H9 (cell line): ENCODE measurements at regions not wholly inside any gene's neighbourhood (a gene's known extent, or its start where the extent isn't known, plus 50 kb on each side); places are given as distances from the start of the nearest gene placed in this dataset.

ENCODE experiments used
- DNase-seq: peaks from one replicate; pipeline ENCODE4 v3.0.0-alpha.2; 2017
- H2AFZ ChIP-seq: one replicate; pipeline ENCODE4 v1.6.1; 2013; ENCODE audit warnings: mild to moderate bottlenecking, low read length, control low read depth, moderate library complexity
- H2AK5ac ChIP-seq: 2 replicates; pipeline ENCODE4 v1.6.1; 2013; ENCODE audit warnings: low read length, control low read depth, mixed read lengths; ENCODE audit not compliant: insufficient read length
- H2BK120ac ChIP-seq: one replicate; pipeline ENCODE4 v1.6.1; 2013; ENCODE audit warnings: low read depth, mild to moderate bottlenecking, low read length, control low read depth, inconsistent platforms; ENCODE audit not compliant: poor library complexity, severe bottlenecking
- H2BK12ac ChIP-seq: 2 replicates; pipeline ENCODE4 v1.6.1; 2013; ENCODE audit warnings: low read length, control low read depth, mixed read lengths, low read depth; ENCODE audit not compliant: insufficient read length
- H2BK15ac ChIP-seq: 2 replicates; pipeline ENCODE4 v1.6.1; 2013; ENCODE audit warnings: low read depth, low read length, control low read depth
- H2BK20ac ChIP-seq: one replicate; pipeline ENCODE4 v1.6.1; 2013; ENCODE audit warnings: low read depth, mild to moderate bottlenecking, low read length, control low read depth, inconsistent platforms; ENCODE audit not compliant: poor library complexity, severe bottlenecking
- H2BK5ac ChIP-seq: 2 replicates; pipeline ENCODE4 v1.6.1; 2013; ENCODE audit warnings: low read length, control low read depth, mixed read lengths; ENCODE audit not compliant: insufficient read length
- H3K14ac ChIP-seq: 2 replicates; pipeline ENCODE4 v1.6.1; 2013; ENCODE audit warnings: low read length, control low read depth; ENCODE audit not compliant: insufficient read depth
- H3K18ac ChIP-seq: 2 replicates; pipeline ENCODE4 v1.6.1; 2013; ENCODE audit warnings: low read depth, mild to moderate bottlenecking, mixed read lengths, low read length, control low read depth; ENCODE audit not compliant: insufficient read length
- H3K23ac ChIP-seq: 2 replicates; pipeline ENCODE4 v1.6.1; 2013; ENCODE audit warnings: low read length, control low read depth, mixed read lengths, low read depth; ENCODE audit not compliant: insufficient read length
- H3K23me2 ChIP-seq: 2 replicates; pipeline ENCODE4 v1.6.1; 2013; ENCODE audit warnings: low read depth, mild to moderate bottlenecking, mixed read lengths, low read length, control low read depth; ENCODE audit not compliant: insufficient read length, poor library complexity, severe bottlenecking
- H3K27ac ChIP-seq: 2 replicates; pipeline ENCODE4 v1.5.1; 2013; ENCODE audit warnings: low read length, control low read depth, mixed read lengths, low read depth; ENCODE audit not compliant: insufficient read length
- H3K27me3 ChIP-seq: 2 replicates; pipeline ENCODE4 v1.6.1; 2013; ENCODE audit warnings: low read length, control low read depth, inconsistent platforms; ENCODE audit not compliant: insufficient read depth
- H3K4ac ChIP-seq: 2 replicates; pipeline ENCODE4 v1.6.1; 2013; ENCODE audit warnings: low read depth, mild to moderate bottlenecking, control low read depth, inconsistent platforms, low read length, moderate library complexity
- H3K4me1 ChIP-seq: 2 replicates; pipeline ENCODE4 v1.6.1; 2013; ENCODE audit warnings: low read length, control low read depth, inconsistent platforms; ENCODE audit not compliant: insufficient read depth
- H3K4me2 ChIP-seq: 2 replicates; pipeline ENCODE4 v1.6.1; 2013; ENCODE audit warnings: low read length, control low read depth, mixed read lengths; ENCODE audit not compliant: insufficient read length, insufficient read depth
- H3K56ac ChIP-seq: 2 replicates; pipeline ENCODE4 v1.6.1; 2013; ENCODE audit warnings: low read depth, mild to moderate bottlenecking, mixed read lengths, low read length, control low read depth; ENCODE audit not compliant: insufficient read length
- H3K79me1 ChIP-seq: 2 replicates; pipeline ENCODE4 v1.6.1; 2013; ENCODE audit warnings: low read depth, mild to moderate bottlenecking, moderate library complexity, low read length, control low read depth, inconsistent platforms; ENCODE audit not compliant: insufficient read depth, poor library complexity, severe bottlenecking
- H3K79me2 ChIP-seq: 2 replicates; pipeline ENCODE4 v1.6.1; 2013; ENCODE audit warnings: low read length, control low read depth, inconsistent platforms; ENCODE audit not compliant: insufficient read depth
- H3K9ac ChIP-seq: 2 replicates; pipeline ENCODE4 v1.6.1; 2013; ENCODE audit warnings: low read length, control low read depth, mixed read lengths; ENCODE audit not compliant: insufficient read length; ENCODE audit errors: extremely low read depth
- H3K9me3 ChIP-seq: one replicate; pipeline ENCODE4 v1.6.1; 2013; ENCODE audit warnings: low read depth, low read length, inconsistent platforms; ENCODE audit not compliant: control insufficient read depth
- H3T11ph ChIP-seq: one replicate; pipeline ENCODE4 v1.6.1; 2013; ENCODE audit warnings: mild to moderate bottlenecking, low read length, control low read depth, inconsistent platforms
- H4K20me1 ChIP-seq: one replicate; pipeline ENCODE4 v1.6.1; 2013; ENCODE audit not compliant: control insufficient read depth, insufficient read length, insufficient read depth
- H4K5ac ChIP-seq: 2 replicates; pipeline ENCODE4 v1.6.1; 2013; ENCODE audit warnings: low read depth, mild to moderate bottlenecking, mixed read lengths, low read length, control low read depth; ENCODE audit not compliant: insufficient read length
- H4K8ac ChIP-seq: replicated peaks from 2 replicates; pipeline ENCODE4 v1.6.1; 2013; ENCODE audit warnings: low read length, control low read depth, mixed read lengths, low read depth; ENCODE audit not compliant: insufficient read length
- H4K91ac ChIP-seq: 2 replicates; pipeline ENCODE4 v1.6.1; 2013; ENCODE audit warnings: low read depth, mild to moderate bottlenecking, moderate library complexity, mixed read lengths, low read length, control low read depth; ENCODE audit not compliant: insufficient read length
- H3K27ac Mint-ChIP-seq, 3 experiments: 2 replicates in 2 of 3; 3 replicates in 1 of 3; pipeline ENCODE4 v1.8.0; 2020 to 2021; ENCODE audit warnings: mixed read lengths in 3 of 3, mild to moderate bottlenecking in 1 of 3, moderate library complexity in 1 of 3
- H3K27me3 Mint-ChIP-seq: 2 replicates; pipeline ENCODE4 v1.8.0; 2021; ENCODE audit warnings: low read depth, mild to moderate bottlenecking, moderate library complexity, mixed read lengths
- H3K36me3 Mint-ChIP-seq, 3 experiments: 2 replicates in 2 of 3; 3 replicates in 1 of 3; pipeline ENCODE4 v1.8.0; 2020 to 2021; ENCODE audit warnings: low read depth in 3 of 3, mixed read lengths in 3 of 3; ENCODE audit not compliant: insufficient read depth in 1 of 3
- H3K4me1 Mint-ChIP-seq, 2 experiments: 2 replicates each; pipeline ENCODE4 v1.8.0; 2020; ENCODE audit warnings: mixed read lengths in 2 of 2
- H3K4me3 Mint-ChIP-seq, 2 experiments: 2 replicates in 1 of 2; 3 replicates in 1 of 2; pipeline ENCODE4 v1.8.0; 2020 to 2021; ENCODE audit warnings: mild to moderate bottlenecking in 2 of 2, mixed read lengths in 2 of 2, moderate library complexity in 1 of 2
- H3K9me3 Mint-ChIP-seq, 2 experiments: 2 replicates in 1 of 2; 3 replicates in 1 of 2; pipeline ENCODE4 v1.8.0; 2020; ENCODE audit warnings: mild to moderate bottlenecking in 2 of 2, mixed read lengths in 2 of 2, moderate library complexity in 1 of 2
- CTCF ChIP-seq: fragments of 200-600 bp; sonication (generic); conservative IDR thresholded peaks from 3 replicates; pipeline ENCODE4 v1.8.0; 2021; ENCODE audit warnings: antibody characterized with exemption, mild to moderate bottlenecking
- WGBS: extraction: QIAGEN DNeasy Blood & Tissue Kit; methylation state at CpG from one replicate; pipeline ENCODE4 v1.1.7; 2013; ENCODE audit warnings: missing lambda C conversion rate, low lambda C conversion rate, mixed read lengths; ENCODE audit not compliant: insufficient read length; ENCODE audit errors: extremely low coverage; 5-methylcytosine and 5-hydroxymethylcytosine counted together

- no peaks in the 10 kb centered on the region for H3K4me1 Mint-ChIP-seq
- no peak overlapping the region for H2AK5ac ChIP-seq
- no peak for DNase-seq
- H3K27me3 Mint-ChIP-seq = no peaks in the 10 kb centered on the region
- H3K4me1 ChIP-seq = no peaks in the 10 kb centered on the region
- no peaks in the 10 kb centered on the region for H3K9me3 ChIP-seq
- no peak overlapping the region for H3K27ac Mint-ChIP-seq
- no peak overlapping the region for H2BK20ac ChIP-seq
- H2BK120ac ChIP-seq = no peak overlapping the region
- no peak overlapping the region for H3T11ph ChIP-seq
- H3K79me1 ChIP-seq = no peaks in the 10 kb centered on the region
- H4K5ac ChIP-seq = no peak overlapping the region
- H3K14ac ChIP-seq = no peak overlapping the region
- H3K4me2 ChIP-seq = no peak overlapping the region
- no peak overlapping the region for H3K4ac ChIP-seq
- no peak overlapping the region for H2BK12ac ChIP-seq
- no CpG with 5 or more reads among the region's 4 CpGs for WGBS
- H2AFZ ChIP-seq = no peak overlapping the region
- H3K27ac ChIP-seq = no peak overlapping the region
- TF ChIP-seq CTCF = no peak
- no peak overlapping the region for H4K91ac ChIP-seq
- 0 out of 7 replicates have a peak, but pooled peaks cover 0 to 4% (median 0%) of the 10 kb centered on the region in 3 experiments for H3K36me3 Mint-ChIP-seq
- H2BK5ac ChIP-seq = no peak overlapping the region
- H3K9ac ChIP-seq = no peak overlapping the region
- no peak overlapping the region for H3K56ac ChIP-seq
- H4K20me1 ChIP-seq = no peaks in the 10 kb centered on the region
- H2BK15ac ChIP-seq = no peak overlapping the region
- no peaks in the 10 kb centered on the region for H3K79me2 ChIP-seq
- no peaks in the 10 kb centered on the region for H3K27me3 ChIP-seq
- H3K9me3 Mint-ChIP-seq = peaks cover 0 to under 1% of the 10 kb centered on the region in 2 experiments; a peak in 1 of 5 replicates
- no peak overlapping the region for H4K8ac ChIP-seq
- no peak overlapping the region for H3K18ac ChIP-seq
- H3K23ac ChIP-seq = no peak overlapping the region
- H3K23me2 ChIP-seq = no peaks in the 10 kb centered on the region
- no peak overlapping the region for H3K4me3 Mint-ChIP-seq
Measured at GRCh38 chr6:45822873-45823272, 192.8 kb downstream of the CLIC5 start.
